HL-60 (cell line): ENCODE measurements at regions not wholly inside any gene's neighbourhood (a gene's known extent, or its start where the extent isn't known, plus 50 kb on each side); places are given as distances from the start of the nearest gene placed in this dataset.
"Not testable (repeated sequence)": the region's sequence is repeated elsewhere in the genome, so short reads cannot be mapped to it uniquely, and the experiment has no call there.

Source experiments
- CTCF ChIP-seq: IDR thresholded peaks from one replicate; pipeline ENCODE4 v1.5.1; 2011; ENCODE audit warnings: low read length, control low read depth, inconsistent platforms; ENCODE audit not compliant: insufficient read depth
- POLR2AphosphoS5 ChIP-seq: IDR thresholded peaks from 2 replicates; pipeline ENCODE4 v1.6.1; 2012; ENCODE audit warnings: low read depth

- not testable (repeated sequence) for TF ChIP-seq CTCF, POLR2AphosphoS5
Observed at GRCh38 chr12:85628562-85628961, 207.6 kb downstream of the RASSF9 start.
